Stomach (tissue), 8 donors: ENCODE measurements at regions not wholly inside any gene's neighbourhood (a gene's known extent, or its start where the extent isn't known, plus 50 kb on each side); places are given as distances from the start of the nearest gene placed in this dataset.

ENCODE experiments used
- DNase-seq, 2 donors: peaks; one replicate each; pipeline versions ENCODE4 v3.0.0 to v3.0.0-alpha.2; 2013 to 2019
- H3K27ac ChIP-seq, 5 donors: fragments of 200-600 bp in 4 of 5; sonication (generic) in 4 of 5; one replicate each; pipeline ENCODE4 v1.5.1; 2013 to 2019; ENCODE audit warnings: mild to moderate bottlenecking in 1 of 5, moderate library complexity in 1 of 5
- H3K27me3 ChIP-seq, 3 donors: fragments of 200-600 bp; sonication (generic); one replicate each; pipeline ENCODE4 v1.5.1; 2017 to 2019; ENCODE audit warnings: mixed run types in 1 of 3
- H3K36me3 ChIP-seq, 4 donors: fragments of 200-600 bp; sonication (generic); 1 replicate in 3 of 4; 2 replicates in 1 of 4; pipeline ENCODE4 v1.5.1; 2016 to 2019
- H3K4me1 ChIP-seq, 4 donors: fragments of 200-600 bp; sonication (generic); one replicate each; pipeline ENCODE4 v1.5.1; 2016 to 2019
- H3K4me3 ChIP-seq, 4 donors: fragments of 200-600 bp; sonication (generic) in 3 of 4; one replicate each; pipeline ENCODE4 v1.5.1; 2016 to 2019; ENCODE audit warnings: mild to moderate bottlenecking in 1 of 4
- H3K9me3 ChIP-seq, 4 donors: fragments of 200-600 bp; sonication (generic); one replicate each; pipeline ENCODE4 v1.5.1; 2016 to 2019
- EP300 ChIP-seq: sonication (generic); formaldehyde crosslinking; IDR thresholded peaks from one replicate; pipeline ENCODE4 v1.6.1; 2017; ENCODE audit warnings: antibody characterized with exemption
- POLR2A ChIP-seq, 4 donors: fragments of 450-650 bp; IDR thresholded peaks; one replicate each; pipeline ENCODE4 v1.6.1; 2016; ENCODE audit warnings: antibody characterized with exemption in 4 of 4, control low read depth in 2 of 4, mild to moderate bottlenecking in 1 of 4, moderate library complexity in 1 of 4
- POLR2AphosphoS5 ChIP-seq, 3 donors: sonication (generic); formaldehyde crosslinking; IDR thresholded peaks; one replicate each; pipeline ENCODE4 v1.6.1; 2016; ENCODE audit warnings: antibody characterized with exemption in 3 of 3
- WGBS, 5 donors: extraction: QIAGEN DNeasy Blood & Tissue Kit in 3 of 5; methylation state at CpG; one replicate each; pipeline versions ENCODE4 v1.1.5 to v1.1.7; 2013 to 2018; 5-methylcytosine and 5-hydroxymethylcytosine counted together
- intact Hi-C: fragments of 100-400 bp; cut with DNase I; formaldehyde crosslinking; loops from one replicate; pipeline ENCODE4 v1.15.1; 2023; ENCODE audit warnings: low total_unique reads
- TF ChIP-seq, protein P1 (sequence below), 7 experiments: fragments of 450-650 bp in 4 of 7; fragments of 200-600 bp in 3 of 7; sonication (generic) in 3 of 7; IDR thresholded peaks; one replicate each; pipeline ENCODE4 v1.5.1; 2016 to 2019; ENCODE audit warnings: antibody characterized with exemption in 7 of 7, control low read depth in 2 of 7, mild to moderate bottlenecking in 1 of 7
- donor health status: healthy with polysubstance abuse.
- donor health status: Bipolar disorder and iron deficiency.
- donor health status: healthy.

DNA sequence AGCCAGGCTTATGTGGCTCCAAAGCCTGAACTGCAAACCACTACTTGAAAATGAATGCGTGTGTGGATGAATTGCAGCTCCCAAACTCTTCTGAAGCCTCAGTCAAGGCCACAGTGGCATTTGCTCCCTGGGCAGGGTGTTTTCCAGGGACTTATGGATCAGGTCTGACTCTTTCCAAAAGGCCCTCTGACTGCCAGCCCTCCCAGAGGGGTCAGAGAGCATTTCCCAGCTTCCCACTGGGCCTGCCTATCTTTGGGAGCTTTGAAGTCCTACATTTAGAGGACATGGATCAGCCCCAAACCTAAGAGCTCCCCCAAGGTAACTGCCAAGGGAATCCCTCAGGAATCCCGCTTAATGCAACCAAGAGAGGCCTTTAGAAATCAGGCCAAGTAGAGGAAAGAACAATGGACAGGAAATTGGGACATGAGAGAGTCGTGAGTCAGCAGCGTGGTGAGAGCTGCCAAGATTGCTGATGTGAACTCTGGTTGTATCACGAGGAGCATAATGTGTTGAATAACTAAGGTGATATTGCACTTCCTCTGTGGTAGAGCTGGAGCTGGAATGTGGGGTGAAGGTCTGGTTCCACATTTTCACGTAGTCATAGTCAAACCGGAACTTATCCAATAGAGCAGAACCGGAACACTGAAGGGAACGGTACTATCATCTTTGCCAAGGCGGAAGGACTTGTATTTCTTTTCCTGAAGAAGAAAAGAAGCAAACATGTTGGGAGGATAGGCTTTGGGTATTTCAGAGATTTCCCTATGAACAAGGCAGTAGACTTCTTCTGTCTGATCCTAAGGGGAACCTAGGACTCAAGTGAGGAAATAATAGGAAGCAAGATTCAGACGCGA is 99.4 kb upstream of the JUN start:
- peaks cover 59 to 70% (median 61%) of the 10 kb centered on the region in 4 donors for H3K4me1 ChIP-seq
- H3K36me3 ChIP-seq: no peaks in the 10 kb centered on the region
- H3K9me3 ChIP-seq: no peaks in the 10 kb centered on the region
- no peaks in the 10 kb centered on the region for H3K27me3 ChIP-seq
- intact Hi-C loops: no loop called here
- DNase-seq: peak; percentile 85
- 30 to 48% (median 40%) methylated on average over 12 of the region's 12 CpGs for WGBS, 5 donors
- no peak overlapping the region for H3K4me3 ChIP-seq
- peak; percentile 35 to 93 (median 83) for TF ChIP-seq POLR2AphosphoS5 (IDR thresholded peaks at IDR 0.05)
- TF ChIP-seq, protein P1, sequence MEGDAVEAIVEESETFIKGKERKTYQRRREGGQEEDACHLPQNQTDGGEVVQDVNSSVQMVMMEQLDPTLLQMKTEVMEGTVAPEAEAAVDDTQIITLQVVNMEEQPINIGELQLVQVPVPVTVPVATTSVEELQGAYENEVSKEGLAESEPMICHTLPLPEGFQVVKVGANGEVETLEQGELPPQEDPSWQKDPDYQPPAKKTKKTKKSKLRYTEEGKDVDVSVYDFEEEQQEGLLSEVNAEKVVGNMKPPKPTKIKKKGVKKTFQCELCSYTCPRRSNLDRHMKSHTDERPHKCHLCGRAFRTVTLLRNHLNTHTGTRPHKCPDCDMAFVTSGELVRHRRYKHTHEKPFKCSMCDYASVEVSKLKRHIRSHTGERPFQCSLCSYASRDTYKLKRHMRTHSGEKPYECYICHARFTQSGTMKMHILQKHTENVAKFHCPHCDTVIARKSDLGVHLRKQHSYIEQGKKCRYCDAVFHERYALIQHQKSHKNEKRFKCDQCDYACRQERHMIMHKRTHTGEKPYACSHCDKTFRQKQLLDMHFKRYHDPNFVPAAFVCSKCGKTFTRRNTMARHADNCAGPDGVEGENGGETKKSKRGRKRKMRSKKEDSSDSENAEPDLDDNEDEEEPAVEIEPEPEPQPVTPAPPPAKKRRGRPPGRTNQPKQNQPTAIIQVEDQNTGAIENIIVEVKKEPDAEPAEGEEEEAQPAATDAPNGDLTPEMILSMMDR (IDR thresholded peaks at IDR 0.05): no peak
- peak overlapping the region; percentile 77 to 92 (median 83) for H3K27ac ChIP-seq

DNA sequence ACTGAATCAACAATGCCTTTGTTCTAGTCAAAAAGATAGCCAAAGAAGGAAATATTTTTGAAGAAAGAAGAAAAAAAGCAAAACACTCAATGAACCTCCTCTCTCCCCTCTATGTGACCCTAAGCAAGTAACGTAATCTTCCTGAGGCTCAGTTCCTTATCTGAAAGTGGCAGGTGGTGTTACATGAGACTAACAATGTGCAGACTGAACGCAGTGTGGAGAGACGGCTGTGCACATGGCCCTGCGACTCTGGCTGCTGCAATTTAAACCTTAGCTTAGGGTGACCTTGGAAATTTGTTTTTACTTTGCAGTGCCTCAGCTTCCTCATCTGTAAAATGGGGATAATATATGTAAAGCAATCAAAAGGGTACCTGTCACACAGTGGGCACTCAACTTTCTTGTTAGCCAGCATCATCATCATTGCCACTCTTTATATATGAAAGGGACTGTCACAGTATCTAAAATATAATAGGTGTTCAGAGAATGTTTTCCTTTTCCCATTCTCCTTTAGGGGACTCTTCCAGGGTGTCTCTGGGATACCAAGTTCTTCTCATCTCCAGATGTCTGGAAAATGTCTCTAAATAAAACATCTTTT is 100.1 kb upstream of the JUN start:
- 13 to 60% (median 44%) methylated on average over 4 of the region's 4 CpGs for WGBS, 5 donors
- peaks cover 59 to 74% (median 63%) of the 10 kb centered on the region in 4 donors for H3K4me1 ChIP-seq
- H3K4me3 ChIP-seq: no peak overlapping the region
- H3K27ac ChIP-seq: peak overlapping the region; percentile 72 to 92 (median 83)
- peak in 1 of 3 donors; percentile 23 for TF ChIP-seq POLR2AphosphoS5 (IDR thresholded peaks at IDR 0.05)
- TF ChIP-seq EP300: no peak
- TF ChIP-seq, protein P1 (IDR thresholded peaks at IDR 0.05): no peak
- no peak for TF ChIP-seq POLR2A (IDR thresholded peaks at IDR 0.05)
- DNase-seq: peak in 1 of 2 donors; percentile 74
- no peaks in the 10 kb centered on the region for H3K27me3 ChIP-seq
- no peaks in the 10 kb centered on the region for H3K36me3 ChIP-seq
- intact Hi-C loops: no loop called here
- H3K9me3 ChIP-seq: no peaks in the 10 kb centered on the region

DNA sequence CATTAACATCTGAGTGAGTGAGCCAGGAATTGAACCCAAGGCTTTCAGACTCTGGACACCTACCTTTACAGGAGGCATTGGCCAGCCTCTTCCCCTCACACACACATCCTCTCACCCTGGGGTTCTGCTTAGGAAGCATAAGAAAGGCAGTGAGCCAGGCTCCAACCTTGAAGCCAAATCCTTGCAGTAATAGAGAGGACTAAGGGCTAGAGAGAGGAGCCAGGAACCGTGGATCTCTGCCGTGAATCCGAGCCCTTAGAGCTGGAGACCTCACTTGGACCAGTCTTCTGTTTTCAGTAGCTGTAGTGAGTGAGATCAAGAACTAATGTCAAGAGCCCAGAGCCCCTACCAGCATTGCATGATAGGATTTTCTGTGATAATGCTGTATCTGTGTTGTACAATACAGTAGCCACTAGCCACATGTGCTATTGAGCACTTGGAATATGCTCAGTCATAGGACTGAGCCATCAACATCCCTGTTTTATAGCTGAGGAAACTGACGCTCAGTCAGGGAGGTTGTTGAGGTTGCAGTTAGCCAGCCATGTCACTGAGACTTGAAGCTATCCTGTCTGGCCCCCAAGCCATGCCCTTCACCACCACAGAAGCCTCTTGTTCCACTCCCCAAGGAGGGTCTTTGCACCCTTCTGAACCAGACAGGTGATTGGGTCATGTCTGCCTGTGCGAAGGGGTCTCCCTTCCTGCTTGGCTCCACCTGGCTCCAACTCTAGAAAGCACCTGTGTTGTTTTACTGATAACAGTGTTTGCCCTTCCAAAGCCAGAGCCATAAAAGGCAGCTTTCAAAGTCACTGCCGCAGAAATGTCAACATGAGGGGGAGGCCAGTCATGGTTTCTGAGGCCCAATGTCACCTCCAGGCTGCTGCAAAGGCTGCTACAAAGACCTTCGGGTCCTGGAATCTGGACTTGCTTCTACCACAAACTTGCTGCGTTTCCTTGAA is 101.1 kb upstream of the JUN start:
- no peaks in the 10 kb centered on the region for H3K9me3 ChIP-seq
- no peaks in the 10 kb centered on the region for H3K27me3 ChIP-seq
- intact Hi-C loops: no loop called here
- H3K4me1 ChIP-seq: peaks cover 59 to 78% (median 64%) of the 10 kb centered on the region in 4 donors
- no peaks in the 10 kb centered on the region for H3K36me3 ChIP-seq
- TF ChIP-seq EP300 (no peak), POLR2AphosphoS5 (IDR thresholded peaks at IDR 0.05) (peak in 2 of 3 donors; percentile 80 to 90)
- WGBS, 5 donors: 20 to 40% (median 23%) methylated on average over 8 of the region's 8 CpGs
- H3K4me3 ChIP-seq: no peak overlapping the region
- peak overlapping the region; percentile 83 to 92 (median 85) for H3K27ac ChIP-seq
- peak; percentile 87 to 96 for DNase-seq

DNA sequence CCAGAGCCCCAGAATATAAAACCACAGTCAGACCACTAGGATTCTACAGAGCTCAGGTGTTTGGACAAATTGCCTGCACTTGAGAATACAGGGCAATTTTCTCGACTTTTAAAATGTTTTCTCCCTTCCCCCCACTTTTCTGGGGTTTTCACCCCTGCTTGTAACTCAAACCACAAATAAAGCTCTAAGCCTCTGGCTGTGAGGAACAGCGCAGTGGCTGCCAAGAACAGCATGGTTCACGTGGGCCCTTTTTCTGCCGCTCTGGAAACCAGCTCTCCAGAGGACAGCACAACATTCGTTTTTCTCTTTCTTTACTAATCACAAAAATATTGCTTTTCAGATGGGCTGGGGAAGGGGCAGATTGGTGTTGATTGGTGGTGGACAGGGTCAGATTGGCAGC is 102.2 kb upstream of the JUN start:
- Histone ChIP-seq H3K9me3 (no peaks in the 10 kb centered on the region), H3K36me3 (no peaks in the 10 kb centered on the region), H3K27ac (peak overlapping the region; percentile 83 to 92 (median 84)), H3K27me3 (no peaks in the 10 kb centered on the region), H3K4me3 (no peak overlapping the region), H3K4me1 (peaks cover 59 to 77% (median 64%) of the 10 kb centered on the region in 4 donors)
- no peak for TF ChIP-seq POLR2A (IDR thresholded peaks at IDR 0.05)
- TF ChIP-seq EP300: no peak
- TF ChIP-seq, protein P1 (IDR thresholded peaks at IDR 0.05): no peak
- TF ChIP-seq POLR2AphosphoS5 (IDR thresholded peaks at IDR 0.05): no peak
- 15 to 40% (median 27%) methylated on average over 5 of the region's 5 CpGs for WGBS, 5 donors
- intact Hi-C loops: no loop called here
- DNase-seq: peak; percentile 52 to 60
